WTC11 (cell line): ENCODE measurements at regions not wholly inside any gene's neighbourhood (a gene's known extent, or its start where the extent isn't known, plus 50 kb on each side); places are given as distances from the start of the nearest gene placed in this dataset.

Experiments used
- ATAC-seq: fragments of 200-7000 bp; cut with Tn5 transposase; 2 replicates; pipeline ENCODE4 v1.10.0; 2021; ENCODE audit warnings: mild to moderate bottlenecking, moderate library complexity
- CTCF ChIA-PET: fragments of 300-600 bp; sonication (Branson Sonifier 250); formaldehyde crosslinking; loops from one replicate; lab custom pipeline; 2021; ENCODE audit warnings: antibody characterized with exemption; lab: Charles Lee
- POLR2A ChIA-PET: fragments of 350-600 bp; sonication (Branson Sonifier 250); formaldehyde crosslinking; loops from one replicate; lab custom pipeline; 2021; ENCODE audit warnings: antibody characterized with exemption; lab: Charles Lee
- DNase-seq: peaks from one replicate; pipeline ENCODE4 v3.0.0; 2021; ENCODE audit warnings: low spot score
- H3K27ac Mint-ChIP-seq: 2 replicates; pipeline ENCODE4 v1.8.0; 2021; ENCODE audit warnings: mixed read lengths
- H3K27me3 Mint-ChIP-seq: 2 replicates; pipeline ENCODE4 v1.8.0; 2021; ENCODE audit warnings: low read depth, mild to moderate bottlenecking, moderate library complexity, mixed read lengths
- H3K36me3 Mint-ChIP-seq: 2 replicates; pipeline ENCODE4 v1.8.0; 2021; ENCODE audit warnings: mixed read lengths
- H3K4me1 Mint-ChIP-seq: 2 replicates; pipeline ENCODE4 v1.8.0; 2022; ENCODE audit warnings: mixed read lengths
- H3K4me3 Mint-ChIP-seq: 2 replicates; pipeline ENCODE4 v1.8.0; 2021; ENCODE audit warnings: mild to moderate bottlenecking, moderate library complexity, mixed read lengths
- H3K9me3 Mint-ChIP-seq: 2 replicates; pipeline ENCODE4 v1.8.0; 2021; ENCODE audit warnings: mixed read lengths
- CREM ChIP-seq: sonication (generic); formaldehyde crosslinking; IDR thresholded peaks from 2 replicates; pipeline ENCODE4 v1.8.1; 2022; ENCODE audit warnings: mild to moderate bottlenecking, missing genetic modification reagents, moderate library complexity
- EMX1 ChIP-seq: fragments of 250-450 bp; sonication (Bioruptor Pico); IDR thresholded peaks from 2 replicates; pipeline ENCODE4 v1.8.0; 2021; ENCODE audit warnings: mild to moderate bottlenecking
- FOXP1 ChIP-seq: sonication (generic); formaldehyde crosslinking; IDR thresholded peaks from 2 replicates; pipeline ENCODE4 v1.8.0; 2022; ENCODE audit warnings: missing genetic modification reagents, mild to moderate bottlenecking, moderate library complexity, borderline replicate concordance
- NR2C2 ChIP-seq: sonication (generic); formaldehyde crosslinking; IDR thresholded peaks from 2 replicates; pipeline ENCODE4 v1.8.0; 2022; ENCODE audit warnings: mild to moderate bottlenecking, missing genetic modification reagents
- TEAD1 ChIP-seq: sonication (generic); formaldehyde crosslinking; IDR thresholded peaks from 2 replicates; pipeline ENCODE4 v1.8.0; 2022; ENCODE audit warnings: mild to moderate bottlenecking, missing genetic modification reagents
- ZNF138 ChIP-seq: sonication (generic); formaldehyde crosslinking; conservative IDR thresholded peaks from 2 replicates; pipeline ENCODE4 v1.8.1; 2022; ENCODE audit warnings: mild to moderate bottlenecking, moderate library complexity, missing genetic modification reagents
- ZNF263 ChIP-seq: sonication (generic); formaldehyde crosslinking; IDR thresholded peaks from 2 replicates; pipeline ENCODE4 v1.8.1; 2022; ENCODE audit warnings: low read depth, mild to moderate bottlenecking, moderate library complexity, missing genetic modification reagents
- TF ChIP-seq, protein P1 (sequence below): fragments of 250-450 bp; sonication (Bioruptor Pico); IDR thresholded peaks from 2 replicates; pipeline ENCODE4 v1.9.0; 2021; ENCODE audit warnings: mild to moderate bottlenecking, borderline replicate concordance
- TF ChIP-seq, protein P2 (sequence below): fragments of 200-600 bp; IDR thresholded peaks from 2 replicates; pipeline ENCODE4 v1.8.0; 2022; ENCODE audit warnings: antibody characterized with exemption
- TF ChIP-seq, protein P3 (sequence below): sonication (generic); formaldehyde crosslinking; IDR thresholded peaks from 2 replicates; pipeline ENCODE4 v1.8.0; 2022; ENCODE audit warnings: mild to moderate bottlenecking, missing genetic modification reagents
- TF ChIP-seq, protein P4 (sequence below): sonication (generic); formaldehyde crosslinking; IDR thresholded peaks from 2 replicates; pipeline ENCODE4 v1.8.0; 2022; ENCODE audit warnings: mild to moderate bottlenecking, missing genetic modification reagents
- TF ChIP-seq, protein P5 (sequence below): sonication (generic); formaldehyde crosslinking; IDR thresholded peaks from 2 replicates; pipeline ENCODE4 v1.8.0; 2022; ENCODE audit warnings: mild to moderate bottlenecking, missing genetic modification reagents
- TF ChIP-seq, protein P6 (sequence below): sonication (generic); formaldehyde crosslinking; conservative IDR thresholded peaks from 2 replicates; pipeline ENCODE4 v1.8.1; 2023; ENCODE audit warnings: mild to moderate bottlenecking, low read depth, missing genetic modification reagents, moderate library complexity
- TF ChIP-seq, protein P7 (sequence below): fragments of 250-450 bp; sonication (Bioruptor Pico); IDR thresholded peaks from 2 replicates; pipeline ENCODE4 v1.9.0; 2021; ENCODE audit warnings: mild to moderate bottlenecking
- TF ChIP-seq, protein P8 (sequence below): sonication (generic); formaldehyde crosslinking; IDR thresholded peaks from 2 replicates; pipeline ENCODE4 v1.8.1; 2022; ENCODE audit warnings: low read depth, mild to moderate bottlenecking, moderate library complexity, missing genetic modification reagents, borderline replicate concordance

DNA sequence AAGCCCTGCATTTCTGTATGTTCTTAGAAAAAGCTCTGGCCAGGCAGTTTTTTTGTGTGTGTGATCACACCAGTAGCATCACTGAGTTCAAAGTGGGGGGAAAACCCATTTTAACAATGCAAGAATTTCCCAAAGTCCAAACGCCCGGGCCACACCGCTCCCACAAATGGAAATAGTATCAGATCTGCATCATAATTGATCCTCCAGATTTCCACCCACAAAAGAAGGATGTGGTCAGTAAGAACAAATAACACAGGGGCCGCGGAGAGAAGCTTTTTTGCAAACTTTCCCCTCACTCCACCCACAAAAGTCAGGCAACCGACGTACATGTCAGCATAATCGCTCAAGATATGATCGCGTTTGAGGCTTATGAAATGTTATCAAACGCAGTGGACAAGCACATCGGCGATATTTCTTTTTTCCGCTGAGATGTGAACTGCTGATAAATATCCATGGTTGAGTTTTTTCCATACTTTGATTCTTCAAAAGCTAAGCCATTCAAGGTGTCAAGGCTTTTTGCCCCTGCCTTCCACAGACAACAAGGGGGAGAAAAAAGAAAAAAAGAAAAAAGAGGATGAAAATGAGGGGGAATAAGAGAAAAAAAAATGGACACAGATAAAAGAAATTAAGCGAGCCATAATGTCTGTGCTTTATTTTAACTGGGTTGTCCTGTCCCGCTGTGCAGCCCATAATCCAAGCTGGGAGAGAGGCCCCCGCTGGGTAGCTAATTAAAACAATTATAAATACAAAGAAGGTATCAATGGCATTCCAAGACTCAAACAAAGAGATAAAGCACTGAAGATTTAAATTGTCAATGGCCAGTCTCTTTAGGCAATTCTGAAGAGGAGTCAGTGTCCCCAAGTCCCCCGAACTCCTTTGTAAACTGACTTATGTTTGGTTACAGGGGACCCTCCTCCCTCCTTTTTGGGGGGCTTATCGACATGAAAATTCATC, 143.5 kb downstream of the ZFP64 start (continued):
- TF ChIP-seq, protein P1, sequence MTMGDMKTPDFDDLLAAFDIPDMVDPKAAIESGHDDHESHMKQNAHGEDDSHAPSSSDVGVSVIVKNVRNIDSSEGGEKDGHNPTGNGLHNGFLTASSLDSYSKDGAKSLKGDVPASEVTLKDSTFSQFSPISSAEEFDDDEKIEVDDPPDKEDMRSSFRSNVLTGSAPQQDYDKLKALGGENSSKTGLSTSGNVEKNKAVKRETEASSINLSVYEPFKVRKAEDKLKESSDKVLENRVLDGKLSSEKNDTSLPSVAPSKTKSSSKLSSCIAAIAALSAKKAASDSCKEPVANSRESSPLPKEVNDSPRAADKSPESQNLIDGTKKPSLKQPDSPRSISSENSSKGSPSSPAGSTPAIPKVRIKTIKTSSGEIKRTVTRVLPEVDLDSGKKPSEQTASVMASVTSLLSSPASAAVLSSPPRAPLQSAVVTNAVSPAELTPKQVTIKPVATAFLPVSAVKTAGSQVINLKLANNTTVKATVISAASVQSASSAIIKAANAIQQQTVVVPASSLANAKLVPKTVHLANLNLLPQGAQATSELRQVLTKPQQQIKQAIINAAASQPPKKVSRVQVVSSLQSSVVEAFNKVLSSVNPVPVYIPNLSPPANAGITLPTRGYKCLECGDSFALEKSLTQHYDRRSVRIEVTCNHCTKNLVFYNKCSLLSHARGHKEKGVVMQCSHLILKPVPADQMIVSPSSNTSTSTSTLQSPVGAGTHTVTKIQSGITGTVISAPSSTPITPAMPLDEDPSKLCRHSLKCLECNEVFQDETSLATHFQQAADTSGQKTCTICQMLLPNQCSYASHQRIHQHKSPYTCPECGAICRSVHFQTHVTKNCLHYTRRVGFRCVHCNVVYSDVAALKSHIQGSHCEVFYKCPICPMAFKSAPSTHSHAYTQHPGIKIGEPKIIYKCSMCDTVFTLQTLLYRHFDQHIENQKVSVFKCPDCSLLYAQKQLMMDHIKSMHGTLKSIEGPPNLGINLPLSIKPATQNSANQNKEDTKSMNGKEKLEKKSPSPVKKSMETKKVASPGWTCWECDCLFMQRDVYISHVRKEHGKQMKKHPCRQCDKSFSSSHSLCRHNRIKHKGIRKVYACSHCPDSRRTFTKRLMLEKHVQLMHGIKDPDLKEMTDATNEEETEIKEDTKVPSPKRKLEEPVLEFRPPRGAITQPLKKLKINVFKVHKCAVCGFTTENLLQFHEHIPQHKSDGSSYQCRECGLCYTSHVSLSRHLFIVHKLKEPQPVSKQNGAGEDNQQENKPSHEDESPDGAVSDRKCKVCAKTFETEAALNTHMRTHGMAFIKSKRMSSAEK (CRISPR knock-in tag) = no peak
- peak; percentile 70; the same call in 1 of the 2 replicates for TF ChIP-seq TEAD1 (CRISPR knock-in tag)
- no peak for TF ChIP-seq ZNF263 (CRISPR knock-in tag)

DNA sequence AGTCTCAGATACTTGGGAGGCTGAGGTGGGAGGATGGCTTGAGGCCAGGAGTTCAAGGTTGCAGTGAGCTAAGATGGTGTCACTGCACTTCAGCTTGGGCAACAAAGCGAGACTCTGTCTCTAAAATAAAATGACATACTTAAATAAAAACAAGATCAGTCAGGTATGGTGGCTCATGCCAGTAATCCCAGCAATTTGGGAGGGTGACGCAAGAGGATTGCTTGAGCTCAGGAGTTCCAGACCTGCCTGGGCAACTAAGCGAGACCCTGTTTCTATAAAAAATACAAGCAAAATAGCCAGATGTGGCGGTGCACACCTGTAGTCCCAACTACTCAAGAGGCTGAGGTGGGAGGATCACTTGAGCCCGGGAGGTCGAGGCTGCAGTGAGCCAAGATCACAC, 149.6 kb downstream of the ZFP64 start:
- ATAC-seq (no peak), DNase-seq (no peak)
- no peak overlapping the region for H3K4me3 Mint-ChIP-seq
- H3K36me3 Mint-ChIP-seq = no peaks in the 10 kb centered on the region
- H3K27ac Mint-ChIP-seq = no peak overlapping the region
- ChIA-PET CTCF (no interaction called here), POLR2A (no interaction called here)
- TF ChIP-seq, protein P2, sequence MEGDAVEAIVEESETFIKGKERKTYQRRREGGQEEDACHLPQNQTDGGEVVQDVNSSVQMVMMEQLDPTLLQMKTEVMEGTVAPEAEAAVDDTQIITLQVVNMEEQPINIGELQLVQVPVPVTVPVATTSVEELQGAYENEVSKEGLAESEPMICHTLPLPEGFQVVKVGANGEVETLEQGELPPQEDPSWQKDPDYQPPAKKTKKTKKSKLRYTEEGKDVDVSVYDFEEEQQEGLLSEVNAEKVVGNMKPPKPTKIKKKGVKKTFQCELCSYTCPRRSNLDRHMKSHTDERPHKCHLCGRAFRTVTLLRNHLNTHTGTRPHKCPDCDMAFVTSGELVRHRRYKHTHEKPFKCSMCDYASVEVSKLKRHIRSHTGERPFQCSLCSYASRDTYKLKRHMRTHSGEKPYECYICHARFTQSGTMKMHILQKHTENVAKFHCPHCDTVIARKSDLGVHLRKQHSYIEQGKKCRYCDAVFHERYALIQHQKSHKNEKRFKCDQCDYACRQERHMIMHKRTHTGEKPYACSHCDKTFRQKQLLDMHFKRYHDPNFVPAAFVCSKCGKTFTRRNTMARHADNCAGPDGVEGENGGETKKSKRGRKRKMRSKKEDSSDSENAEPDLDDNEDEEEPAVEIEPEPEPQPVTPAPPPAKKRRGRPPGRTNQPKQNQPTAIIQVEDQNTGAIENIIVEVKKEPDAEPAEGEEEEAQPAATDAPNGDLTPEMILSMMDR = no peak
- TF ChIP-seq, protein P3, sequence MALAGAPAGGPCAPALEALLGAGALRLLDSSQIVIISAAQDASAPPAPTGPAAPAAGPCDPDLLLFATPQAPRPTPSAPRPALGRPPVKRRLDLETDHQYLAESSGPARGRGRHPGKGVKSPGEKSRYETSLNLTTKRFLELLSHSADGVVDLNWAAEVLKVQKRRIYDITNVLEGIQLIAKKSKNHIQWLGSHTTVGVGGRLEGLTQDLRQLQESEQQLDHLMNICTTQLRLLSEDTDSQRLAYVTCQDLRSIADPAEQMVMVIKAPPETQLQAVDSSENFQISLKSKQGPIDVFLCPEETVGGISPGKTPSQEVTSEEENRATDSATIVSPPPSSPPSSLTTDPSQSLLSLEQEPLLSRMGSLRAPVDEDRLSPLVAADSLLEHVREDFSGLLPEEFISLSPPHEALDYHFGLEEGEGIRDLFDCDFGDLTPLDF (CRISPR knock-in tag) = no peak
- TF ChIP-seq, protein P4, sequence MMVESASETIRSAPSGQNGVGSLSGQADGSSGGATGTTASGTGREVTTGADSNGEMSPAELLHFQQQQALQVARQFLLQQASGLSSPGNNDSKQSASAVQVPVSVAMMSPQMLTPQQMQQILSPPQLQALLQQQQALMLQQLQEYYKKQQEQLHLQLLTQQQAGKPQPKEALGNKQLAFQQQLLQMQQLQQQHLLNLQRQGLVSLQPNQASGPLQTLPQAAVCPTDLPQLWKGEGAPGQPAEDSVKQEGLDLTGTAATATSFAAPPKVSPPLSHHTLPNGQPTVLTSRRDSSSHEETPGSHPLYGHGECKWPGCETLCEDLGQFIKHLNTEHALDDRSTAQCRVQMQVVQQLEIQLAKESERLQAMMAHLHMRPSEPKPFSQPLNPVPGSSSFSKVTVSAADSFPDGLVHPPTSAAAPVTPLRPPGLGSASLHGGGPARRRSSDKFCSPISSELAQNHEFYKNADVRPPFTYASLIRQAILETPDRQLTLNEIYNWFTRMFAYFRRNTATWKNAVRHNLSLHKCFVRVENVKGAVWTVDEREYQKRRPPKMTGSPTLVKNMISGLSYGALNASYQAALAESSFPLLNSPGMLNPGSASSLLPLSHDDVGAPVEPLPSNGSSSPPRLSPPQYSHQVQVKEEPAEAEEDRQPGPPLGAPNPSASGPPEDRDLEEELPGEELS (CRISPR knock-in tag) = no peak
- no peaks in the 10 kb centered on the region for H3K9me3 Mint-ChIP-seq
- H3K4me1 Mint-ChIP-seq = peaks cover 21% of the 10 kb centered on the region
- no peaks in the 10 kb centered on the region for H3K27me3 Mint-ChIP-seq

DNA sequence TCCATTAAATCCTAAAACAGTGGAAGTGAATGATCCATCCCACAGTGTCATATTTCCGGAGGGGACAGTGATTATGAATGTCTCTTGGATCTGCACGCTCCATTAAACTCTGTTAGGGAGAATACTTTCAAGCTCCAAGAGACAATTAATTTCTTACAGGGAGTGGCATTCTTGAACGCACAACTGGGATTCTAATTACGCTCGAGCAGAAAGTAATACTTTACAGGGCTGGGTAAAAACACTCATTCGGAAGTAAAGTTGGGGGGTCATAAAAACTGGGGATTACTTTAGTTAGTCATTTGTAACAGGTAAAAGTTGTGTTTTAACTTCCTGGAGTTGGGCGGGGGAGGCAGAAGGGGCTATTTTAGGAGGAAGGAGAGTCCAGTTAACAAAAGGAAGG, 151.8 kb downstream of the ZFP64 start:
- Mint-ChIP-seq H3K27me3 (no peaks in the 10 kb centered on the region), H3K4me1 (peaks cover 7% of the 10 kb centered on the region), H3K36me3 (no peaks in the 10 kb centered on the region), H3K4me3 (no peak overlapping the region), H3K27ac (0 out of 2 replicates have a peak overlapping the region, but pooled peaks have one; percentile 28), H3K9me3 (no peaks in the 10 kb centered on the region)
- ATAC-seq = no peak
- CTCF ChIA-PET = no interaction called here
- POLR2A ChIA-PET = interaction anchor here (1.0 kb wide), 1 partner anchor 145 kb away, joined by 4 read pairs; no protein-coding TSS in a partner anchor
- no peak for DNase-seq
- TF ChIP-seq, protein P5, sequence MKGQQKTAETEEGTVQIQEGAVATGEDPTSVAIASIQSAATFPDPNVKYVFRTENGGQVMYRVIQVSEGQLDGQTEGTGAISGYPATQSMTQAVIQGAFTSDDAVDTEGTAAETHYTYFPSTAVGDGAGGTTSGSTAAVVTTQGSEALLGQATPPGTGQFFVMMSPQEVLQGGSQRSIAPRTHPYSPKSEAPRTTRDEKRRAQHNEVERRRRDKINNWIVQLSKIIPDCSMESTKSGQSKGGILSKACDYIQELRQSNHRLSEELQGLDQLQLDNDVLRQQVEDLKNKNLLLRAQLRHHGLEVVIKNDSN (CRISPR knock-in tag) = no peak
- TF ChIP-seq ZNF138 (CRISPR knock-in tag) = no peak
- no peak for TF ChIP-seq NR2C2 (CRISPR knock-in tag)
- TF ChIP-seq FOXP1 = no peak
- TF ChIP-seq, protein P6, sequence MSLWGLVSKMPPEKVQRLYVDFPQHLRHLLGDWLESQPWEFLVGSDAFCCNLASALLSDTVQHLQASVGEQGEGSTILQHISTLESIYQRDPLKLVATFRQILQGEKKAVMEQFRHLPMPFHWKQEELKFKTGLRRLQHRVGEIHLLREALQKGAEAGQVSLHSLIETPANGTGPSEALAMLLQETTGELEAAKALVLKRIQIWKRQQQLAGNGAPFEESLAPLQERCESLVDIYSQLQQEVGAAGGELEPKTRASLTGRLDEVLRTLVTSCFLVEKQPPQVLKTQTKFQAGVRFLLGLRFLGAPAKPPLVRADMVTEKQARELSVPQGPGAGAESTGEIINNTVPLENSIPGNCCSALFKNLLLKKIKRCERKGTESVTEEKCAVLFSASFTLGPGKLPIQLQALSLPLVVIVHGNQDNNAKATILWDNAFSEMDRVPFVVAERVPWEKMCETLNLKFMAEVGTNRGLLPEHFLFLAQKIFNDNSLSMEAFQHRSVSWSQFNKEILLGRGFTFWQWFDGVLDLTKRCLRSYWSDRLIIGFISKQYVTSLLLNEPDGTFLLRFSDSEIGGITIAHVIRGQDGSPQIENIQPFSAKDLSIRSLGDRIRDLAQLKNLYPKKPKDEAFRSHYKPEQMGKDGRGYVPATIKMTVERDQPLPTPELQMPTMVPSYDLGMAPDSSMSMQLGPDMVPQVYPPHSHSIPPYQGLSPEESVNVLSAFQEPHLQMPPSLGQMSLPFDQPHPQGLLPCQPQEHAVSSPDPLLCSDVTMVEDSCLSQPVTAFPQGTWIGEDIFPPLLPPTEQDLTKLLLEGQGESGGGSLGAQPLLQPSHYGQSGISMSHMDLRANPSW (CRISPR knock-in tag) = no peak
- no peak for TF ChIP-seq EMX1 (CRISPR knock-in tag)
- TF ChIP-seq, protein P7, sequence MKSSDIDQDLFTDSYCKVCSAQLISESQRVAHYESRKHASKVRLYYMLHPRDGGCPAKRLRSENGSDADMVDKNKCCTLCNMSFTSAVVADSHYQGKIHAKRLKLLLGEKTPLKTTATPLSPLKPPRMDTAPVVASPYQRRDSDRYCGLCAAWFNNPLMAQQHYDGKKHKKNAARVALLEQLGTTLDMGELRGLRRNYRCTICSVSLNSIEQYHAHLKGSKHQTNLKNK (CRISPR knock-in tag) = no peak
- TF ChIP-seq CREM (CRISPR knock-in tag) = no peak
- TF ChIP-seq, protein P8, sequence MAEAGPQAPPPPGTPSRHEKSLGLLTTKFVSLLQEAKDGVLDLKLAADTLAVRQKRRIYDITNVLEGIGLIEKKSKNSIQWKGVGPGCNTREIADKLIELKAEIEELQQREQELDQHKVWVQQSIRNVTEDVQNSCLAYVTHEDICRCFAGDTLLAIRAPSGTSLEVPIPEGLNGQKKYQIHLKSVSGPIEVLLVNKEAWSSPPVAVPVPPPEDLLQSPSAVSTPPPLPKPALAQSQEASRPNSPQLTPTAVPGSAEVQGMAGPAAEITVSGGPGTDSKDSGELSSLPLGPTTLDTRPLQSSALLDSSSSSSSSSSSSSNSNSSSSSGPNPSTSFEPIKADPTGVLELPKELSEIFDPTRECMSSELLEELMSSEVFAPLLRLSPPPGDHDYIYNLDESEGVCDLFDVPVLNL (CRISPR knock-in tag) = no peak
